ENCODE measurements at regions not wholly inside any gene's neighbourhood (a gene's known extent, or its start where the extent isn't known, plus 50 kb on each side); places are given as distances from the start of the nearest gene placed in this dataset.

DNA sequence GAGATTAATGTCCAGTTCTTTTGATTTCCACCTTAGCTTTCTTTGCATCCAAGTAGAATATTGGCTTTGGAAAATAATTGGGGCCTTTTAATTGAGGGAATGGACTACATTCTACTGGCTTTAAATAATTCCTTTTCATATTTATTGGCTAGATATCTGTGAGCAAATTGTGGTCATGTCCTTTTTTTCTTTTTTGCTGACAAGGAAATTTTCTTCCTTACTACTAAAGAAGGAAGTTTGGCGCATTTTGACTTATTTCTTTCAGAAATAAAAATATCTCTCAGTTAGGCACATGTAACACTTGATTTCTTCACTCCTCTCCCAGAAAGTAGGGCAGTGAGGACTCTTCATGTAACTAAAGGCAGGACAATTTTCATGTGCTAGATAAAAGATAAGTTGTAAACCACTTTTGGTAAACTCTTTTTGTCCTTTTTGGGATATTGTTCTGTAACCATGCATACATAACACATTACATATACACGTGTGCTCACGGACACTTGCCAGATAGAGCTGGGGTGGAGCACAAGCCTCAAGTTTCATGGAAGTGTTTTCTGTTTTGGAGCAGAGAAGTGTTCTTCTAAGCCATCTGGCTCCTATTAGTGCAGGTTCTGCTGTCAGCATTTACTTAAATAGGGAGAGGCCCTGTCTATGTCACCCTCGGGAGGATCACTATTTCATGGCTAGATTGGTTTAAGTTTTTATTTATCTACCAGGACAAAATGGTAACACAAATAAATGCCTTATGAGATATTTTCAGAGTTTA, 85.1 kb upstream of the LRIG3 start:
- H3K4me3 ChIP-seq (ENCODE audit: low read depth, low read length), result no peak overlapping the region
- DNase-seq (ENCODE audit: low read depth), result no peak
- TF ChIP-seq CTCF (conservative IDR thresholded peaks at IDR 0.05; ENCODE audit: low read depth, low read length), result no peak

- no peak overlapping the region for H3K4me3 ChIP-seq (ENCODE audit: low read depth, low read length)
- no peak for DNase-seq (ENCODE audit: low read depth)
- no peak for TF ChIP-seq CTCF (conservative IDR thresholded peaks at IDR 0.05; ENCODE audit: low read depth, low read length)
Measured at GRCh38 chr12:59004456-59004855, 84.2 kb upstream of the LRIG3 start.

DNA sequence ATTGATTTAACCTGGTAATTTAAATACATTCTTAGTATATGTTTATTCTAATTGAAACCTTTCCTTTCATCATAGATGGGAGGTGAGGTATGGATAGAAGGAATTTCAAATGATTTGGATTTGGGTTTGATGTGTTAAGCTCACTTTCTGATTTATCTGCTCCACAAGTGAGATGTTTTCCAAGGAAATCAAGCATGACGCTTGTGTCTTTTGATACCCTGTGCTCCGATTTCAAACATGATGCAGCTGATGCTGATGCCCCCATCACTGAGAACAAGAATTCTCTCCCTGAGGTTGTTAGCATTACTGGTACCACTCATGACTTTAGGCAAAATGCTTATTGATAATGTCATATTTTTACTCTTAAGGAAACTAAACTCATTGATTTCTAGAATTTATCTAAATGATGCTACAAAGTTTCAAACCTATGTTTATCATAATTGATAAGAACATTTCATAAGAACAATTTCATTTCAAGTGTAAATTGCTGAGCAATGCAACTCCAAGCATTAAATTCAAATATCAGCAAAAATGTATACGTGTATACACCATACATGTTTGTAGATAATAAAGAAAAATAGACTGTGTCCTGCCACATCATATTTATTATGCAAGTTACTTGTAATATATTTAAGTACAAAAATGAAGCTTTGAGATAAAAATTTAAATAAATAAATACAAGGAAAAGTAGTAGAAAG, 75.5 kb upstream of the LRIG3 start:
- DNase-seq (ENCODE audit: low read depth), result no peak
- TF ChIP-seq CTCF (conservative IDR thresholded peaks at IDR 0.05; ENCODE audit: low read depth, low read length), result no peak
- H3K4me3 ChIP-seq (ENCODE audit: low read depth, low read length), result no peak overlapping the region

DNA sequence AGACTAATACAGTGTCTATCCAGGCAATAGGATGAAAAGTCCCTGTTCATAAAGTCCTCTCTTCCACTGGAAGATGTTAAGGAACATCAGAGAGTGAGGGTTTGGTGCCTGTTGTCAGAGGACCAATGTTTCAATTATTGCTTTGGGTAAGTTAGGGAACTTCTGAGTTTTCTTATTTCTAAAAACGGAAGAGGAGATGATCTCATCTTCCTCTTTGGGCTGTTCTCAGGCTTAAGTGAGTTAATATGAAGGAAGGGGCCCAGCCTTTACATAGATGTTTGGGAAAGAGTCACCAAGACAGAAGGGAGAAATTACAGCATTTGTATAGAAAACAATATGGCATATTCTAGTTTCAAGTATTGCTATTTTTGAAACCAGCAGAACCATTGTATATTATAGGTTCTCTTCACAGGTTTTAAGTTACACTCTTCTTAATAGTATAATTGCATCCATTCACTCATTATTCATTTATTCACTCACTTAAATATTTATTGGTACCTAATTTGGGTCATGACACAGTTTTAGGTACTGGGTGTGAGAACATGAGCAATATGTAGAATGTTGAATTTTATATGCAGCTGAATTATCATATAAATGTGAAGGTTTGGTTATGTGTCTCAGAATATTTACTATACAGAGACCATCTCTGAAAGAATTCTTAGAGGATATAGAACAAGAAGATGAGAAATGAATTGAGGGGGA, 68.5 kb upstream of the LRIG3 start:
- H3K4me3 ChIP-seq (ENCODE audit: low read depth, low read length), result no peak overlapping the region
- no peak for TF ChIP-seq CTCF (conservative IDR thresholded peaks at IDR 0.05; ENCODE audit: low read depth, low read length)
- DNase-seq (ENCODE audit: low read depth), result no peak

DNA sequence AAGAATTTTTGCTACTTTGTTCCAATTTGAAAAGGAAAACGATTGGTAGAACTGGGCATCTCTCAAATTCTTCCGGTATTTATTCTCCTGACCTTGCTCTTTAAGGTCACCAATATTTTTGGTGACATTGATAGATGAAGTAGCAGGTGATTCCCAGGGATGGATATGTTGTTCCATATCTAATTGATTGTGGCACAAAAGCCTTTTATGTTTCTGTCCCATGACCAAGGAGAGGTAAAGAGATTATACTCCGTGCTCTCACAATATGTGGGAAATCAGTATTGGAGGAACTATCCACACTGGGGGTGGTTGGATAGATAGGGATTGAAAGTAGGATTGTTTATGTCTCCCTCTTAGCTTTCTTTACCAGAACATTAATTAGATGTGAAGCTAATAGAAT, 61.7 kb upstream of the LRIG3 start:
- H3K4me3 ChIP-seq (ENCODE audit: low read depth, low read length), result no peak overlapping the region
- no peak for TF ChIP-seq CTCF (conservative IDR thresholded peaks at IDR 0.05; ENCODE audit: low read depth, low read length)

GRCh38 chr12:58980768-58981167, 60.5 kb upstream of the LRIG3 start:
- no peak for TF ChIP-seq CTCF (conservative IDR thresholded peaks at IDR 0.05; ENCODE audit: low read depth, low read length)
- DNase-seq (ENCODE audit: low read depth), result no peak
- no peak overlapping the region for H3K4me3 ChIP-seq (ENCODE audit: low read depth, low read length)

More for the DNA sequence above, 61.7 kb upstream of the LRIG3 start:
- DNase-seq (ENCODE audit: low read depth), result no peak

Data from epithelial cell of proximal tubule (primary cell).